ENCODE measurements at regions not wholly inside any gene's neighbourhood (a gene's known extent, or its start where the extent isn't known, plus 50 kb on each side); places are given as distances from the start of the nearest gene placed in this dataset.

DNA sequence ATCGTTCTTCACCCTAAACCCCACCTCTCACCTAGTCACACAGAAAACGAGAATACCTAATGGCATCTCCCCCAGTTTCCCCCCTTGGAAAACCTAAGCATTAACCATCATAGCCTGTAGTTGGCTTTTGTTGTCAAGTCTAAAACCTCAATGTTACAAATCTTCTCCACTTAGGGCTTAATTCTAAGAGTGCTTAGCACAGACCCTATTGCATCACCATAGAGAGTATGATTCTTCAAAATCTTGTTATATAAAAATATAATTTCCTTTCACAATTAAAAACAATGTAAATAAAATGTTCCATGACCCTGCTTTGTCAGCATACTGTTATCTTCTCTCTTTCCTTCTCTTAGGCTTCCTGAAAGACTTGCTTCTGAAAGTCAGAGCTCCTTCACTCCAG lies 263.2 kb upstream of the RGS18 start:
- no TSS peak for BruUV-seq (replicated peaks)
- ChIA-PET CTCF (no interaction called here), POLR2A (no interaction called here)
- H3K36me3 ChIP-seq (ENCODE audit: control insufficient read depth, insufficient read depth, low read length) = no peaks in the 10 kb centered on the region
- no peak overlapping the region for H3K27ac ChIP-seq (ENCODE audit: low read length)
- no peaks in the 10 kb centered on the region for H3K4me1 ChIP-seq (ENCODE audit: control insufficient read depth, insufficient read depth, low read length)
- H3K4me3 ChIP-seq (ENCODE audit: low read depth in 2 of 2, low read length in 2 of 2) = no peak overlapping the region
- TF ChIP-seq CTCF (IDR thresholded peaks at IDR 0.05) = no peak
- TF ChIP-seq POLR2AphosphoS5 (IDR thresholded peaks at IDR 0.05; ENCODE audit: low read depth, low read length) = no peak
- TF ChIP-seq SIN3A (IDR thresholded peaks at IDR 0.05; ENCODE audit: borderline replicate concordance, insufficient read depth, low read depth, low read length) = no peak
- no peak for TF ChIP-seq TCF7L2 (IDR thresholded peaks at IDR 0.05; ENCODE audit: low read depth, low read length)
- TF ChIP-seq REST (IDR thresholded peaks at IDR 0.05; ENCODE audit: insufficient read depth in 1 of 2, low read depth in 2 of 2, low read length in 1 of 2) = no peak
- ATAC-seq (no peak), DNase-seq (ENCODE audit: low read depth, low spot score) (no peak)
- intact Hi-C loops (cut with micrococcal nuclease; ENCODE audit: unreplicated experiment) = no loop called here
- in situ Hi-C loops (cut with HindIII; ENCODE audit: low pct_unique_long_range_greater_than_20kb, low sequenced_read_pairs) = no loop called here
- no peaks in the 10 kb centered on the region for H3K27me3 ChIP-seq (ENCODE audit: control insufficient read depth, insufficient read depth, low read length)
- H3K9me3 ChIP-seq (ENCODE audit: control insufficient read depth, insufficient read depth, low read depth, low read length) = peaks cover 5% of the 10 kb centered on the region; the same call in 1 of the 2 replicates

DNA sequence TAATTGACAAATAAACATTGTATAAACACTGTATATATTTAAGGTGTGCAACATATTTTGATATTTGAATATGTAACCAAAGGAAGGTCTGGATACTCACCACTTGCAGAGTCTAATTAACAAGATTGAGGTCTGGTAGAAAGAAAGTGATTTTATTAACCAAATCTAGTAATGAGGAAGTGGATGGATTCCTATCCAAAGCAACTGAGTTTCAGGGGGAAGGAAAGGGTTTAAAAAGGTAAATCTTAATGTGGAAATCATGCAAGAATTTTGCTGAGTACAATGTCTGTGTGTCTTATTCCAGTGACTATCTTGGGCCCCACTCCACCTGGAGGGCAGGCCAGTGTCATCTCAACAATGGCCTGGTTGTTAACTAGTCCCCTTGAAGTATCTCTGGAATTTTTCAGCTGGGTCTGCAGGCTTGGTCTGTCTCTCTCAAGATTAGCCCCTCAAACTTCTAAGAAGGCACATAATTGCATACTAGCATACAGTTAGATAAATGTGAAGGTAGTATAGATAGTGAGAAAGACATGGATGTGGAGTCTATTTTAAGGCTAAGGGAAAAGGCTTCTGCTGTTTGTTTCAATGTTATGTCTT lies 262.7 kb upstream of the RGS18 start:
- POLR2A ChIA-PET = no interaction called here
- ATAC-seq = no peak
- no TSS peak for BruUV-seq (replicated peaks)

More for the DNA sequence above, 262.7 kb upstream of the RGS18 start:
- Histone ChIP-seq H3K27me3 (ENCODE audit: control insufficient read depth, insufficient read depth, low read length) (no peaks in the 10 kb centered on the region), H3K4me1 (ENCODE audit: control insufficient read depth, insufficient read depth, low read length) (no peaks in the 10 kb centered on the region), H3K9me3 (ENCODE audit: control insufficient read depth, insufficient read depth, low read depth, low read length) (peaks cover 5% of the 10 kb centered on the region; the same call in 1 of the 2 replicates), H3K27ac (ENCODE audit: low read length) (no peak overlapping the region), H3K36me3 (ENCODE audit: control insufficient read depth, insufficient read depth, low read length) (no peaks in the 10 kb centered on the region), H3K4me3 (ENCODE audit: low read depth in 2 of 2, low read length in 2 of 2) (no peak overlapping the region)
- intact Hi-C loops (cut with micrococcal nuclease; ENCODE audit: unreplicated experiment) = no loop called here
- in situ Hi-C loops (cut with HindIII; ENCODE audit: low pct_unique_long_range_greater_than_20kb, low sequenced_read_pairs) = no loop called here
- TF ChIP-seq SIN3A (IDR thresholded peaks at IDR 0.05; ENCODE audit: borderline replicate concordance, insufficient read depth, low read depth, low read length) = no peak
- no peak for TF ChIP-seq POLR2AphosphoS5 (IDR thresholded peaks at IDR 0.05; ENCODE audit: low read depth, low read length)
- TF ChIP-seq REST (IDR thresholded peaks at IDR 0.05; ENCODE audit: insufficient read depth in 1 of 2, low read depth in 2 of 2, low read length in 1 of 2) = no peak
- no peak for TF ChIP-seq TCF7L2 (IDR thresholded peaks at IDR 0.05; ENCODE audit: low read depth, low read length)
- TF ChIP-seq CTCF (IDR thresholded peaks at IDR 0.05) = no peak
- CTCF ChIA-PET = no interaction called here
- DNase-seq (ENCODE audit: low read depth, low spot score) = no peak
